ENCODE measurements at regions not wholly inside any gene's neighbourhood (a gene's known extent, or its start where the extent isn't known, plus 50 kb on each side); places are given as distances from the start of the nearest gene placed in this dataset.

GRCh38 chrX:43008356-43008755, 230.4 kb upstream of the PPP1R2C start:
- DNase-seq (ENCODE audit: low spot score) = no peak

GRCh38 chrX:43016021-43016420, 238.1 kb upstream of the PPP1R2C start:
- no peak for DNase-seq (ENCODE audit: low spot score)

- no peak for DNase-seq (ENCODE audit: low spot score)
Measured at GRCh38 chrX:43018031-43018430, 240.1 kb upstream of the PPP1R2C start.

GRCh38 chrX:43019021-43019420, 241.1 kb upstream of the PPP1R2C start:
- no peak for DNase-seq (ENCODE audit: low spot score)

GRCh38 chrX:43025806-43026315, 247.9 kb upstream of the PPP1R2C start:
- no peak for DNase-seq (ENCODE audit: low spot score)

GRCh38 chrX:43064096-43064495, 286.1 kb upstream of the PPP1R2C start:
- DNase-seq (ENCODE audit: low spot score) = no peak

GRCh38 chrX:43065978-43066377, 288.0 kb upstream of the PPP1R2C start:
- no peak for DNase-seq (ENCODE audit: low spot score)

- no peak for DNase-seq (ENCODE audit: low spot score)
Measured at GRCh38 chrX:43068639-43069038, 290.7 kb upstream of the PPP1R2C start.

GRCh38 chrX:43083016-43083415, 305.1 kb upstream of the PPP1R2C start:
- DNase-seq (ENCODE audit: low spot score) = no peak

- DNase-seq (ENCODE audit: low spot score) = no peak
Measured at GRCh38 chrX:43087830-43088229, 309.9 kb upstream of the PPP1R2C start.

- no peak for DNase-seq (ENCODE audit: low spot score)
Measured at GRCh38 chrX:43096830-43097229, 318.9 kb upstream of the PPP1R2C start.

- DNase-seq (ENCODE audit: low spot score) = no peak
Measured at GRCh38 chrX:43106009-43106408, 328.0 kb upstream of the PPP1R2C start.

GRCh38 chrX:43108828-43109227, 330.9 kb upstream of the PPP1R2C start:
- no peak for DNase-seq (ENCODE audit: low spot score)

GRCh38 chrX:43121637-43122036, 343.7 kb upstream of the PPP1R2C start:
- DNase-seq (ENCODE audit: low spot score) = peak; percentile 16

GRCh38 chrX:43139645-43140044, 361.7 kb upstream of the PPP1R2C start:
- no peak for DNase-seq (ENCODE audit: low spot score)

GRCh38 chrX:43140582-43140981, 362.6 kb upstream of the PPP1R2C start:
- no peak for DNase-seq (ENCODE audit: low spot score)

- no peak for DNase-seq (ENCODE audit: low spot score)
Measured at GRCh38 chrX:43141885-43142284, 363.9 kb upstream of the PPP1R2C start.

GRCh38 chrX:43148305-43148704, 370.3 kb upstream of the PPP1R2C start:
- no peak for DNase-seq (ENCODE audit: low spot score)

- no peak for DNase-seq (ENCODE audit: low spot score)
Measured at GRCh38 chrX:43165343-43165920, 387.5 kb upstream of the PPP1R2C start.

GRCh38 chrX:43166874-43167273, 388.9 kb upstream of the PPP1R2C start:
- DNase-seq (ENCODE audit: low spot score) = peak; percentile 39

GRCh38 chrX:43175434-43175833, 397.5 kb upstream of the PPP1R2C start:
- no peak for DNase-seq (ENCODE audit: low spot score)

- DNase-seq (ENCODE audit: low spot score) = no peak
Measured at GRCh38 chrX:43176686-43177085, 398.7 kb upstream of the PPP1R2C start.

GRCh38 chrX:43188296-43188695, 410.3 kb upstream of the PPP1R2C start:
- no peak for DNase-seq (ENCODE audit: low spot score)

GRCh38 chrX:43211570-43211969, 433.6 kb upstream of the PPP1R2C start:
- DNase-seq (ENCODE audit: low spot score) = no peak
